MCF 10A (cell line): ENCODE measurements at regions not wholly inside any gene's neighbourhood (a gene's known extent, or its start where the extent isn't known, plus 50 kb on each side); places are given as distances from the start of the nearest gene placed in this dataset.
A peak's percentile ranks its signal among the peaks of the same experiment; 100 is the strongest.
"Not testable (repeated sequence)": the region's sequence is repeated elsewhere in the genome, so short reads cannot be mapped to it uniquely, and the experiment has no call there.

ENCODE experiments used
- BruUV-seq: library from RNA; stranded (reverse); fragments of 400-500 nt; replicated peaks from 2 replicates; lab custom pipeline; 2021; lab: Mats Ljungman, UMichigan
- CTCF ChIA-PET: fragments of 300-600 bp; sonication (Branson Sonifier 250); formaldehyde crosslinking; extraction: SDS; loops from one replicate; lab custom pipeline; 2021; ENCODE audit warnings: antibody characterized with exemption, inconsistent platforms; lab: Yijun Ruan, JAX
- POLR2A ChIA-PET: fragments of 300-600, 350-650 bp; sonication (Branson Sonifier 250); formaldehyde crosslinking; extraction: SDS; loops from one replicate; lab custom pipeline; 2020; ENCODE audit warnings: antibody characterized with exemption, inconsistent platforms; lab: Yijun Ruan, JAX
- DNase-seq: peaks from one replicate; pipeline ENCODE4 v3.0.0-alpha.2; 2018; ENCODE audit not compliant: unreplicated experiment
- H3K27ac Mint-ChIP-seq: one replicate; pipeline ENCODE4 v1.8.0; 2022; ENCODE audit warnings: mild to moderate bottlenecking, low read depth, mixed read lengths; ENCODE audit not compliant: unreplicated experiment
- H3K27me3 Mint-ChIP-seq: one replicate; pipeline ENCODE4 v1.8.0; 2022; ENCODE audit warnings: mixed read lengths; ENCODE audit not compliant: insufficient read depth, unreplicated experiment
- H3K36me3 Mint-ChIP-seq: one replicate; pipeline ENCODE4 v1.8.0; 2022; ENCODE audit warnings: mild to moderate bottlenecking, moderate library complexity, mixed read lengths; ENCODE audit not compliant: insufficient read depth, unreplicated experiment
- H3K4me1 Mint-ChIP-seq: one replicate; pipeline ENCODE4 v1.8.0; 2022; ENCODE audit warnings: mixed read lengths; ENCODE audit not compliant: insufficient read depth, unreplicated experiment
- H3K4me3 Mint-ChIP-seq: one replicate; pipeline ENCODE4 v1.8.0; 2022; ENCODE audit warnings: mild to moderate bottlenecking, moderate library complexity, mixed read lengths; ENCODE audit not compliant: unreplicated experiment
- H3K9me3 Mint-ChIP-seq: one replicate; pipeline ENCODE4 v1.8.0; 2022; ENCODE audit warnings: mixed read lengths; ENCODE audit not compliant: unreplicated experiment
- CTCF ChIP-seq: fragments of 200-600 bp; IDR thresholded peaks from one replicate; pipeline ENCODE4 v1.8.0; 2022; ENCODE audit warnings: antibody characterized with exemption, mild to moderate bottlenecking; ENCODE audit not compliant: unreplicated experiment
- intact Hi-C: fragments of 100-400 bp; cut with micrococcal nuclease; formaldehyde crosslinking; loops from 2 replicates; pipeline ENCODE4 v1.14.1; 2022

DNA sequence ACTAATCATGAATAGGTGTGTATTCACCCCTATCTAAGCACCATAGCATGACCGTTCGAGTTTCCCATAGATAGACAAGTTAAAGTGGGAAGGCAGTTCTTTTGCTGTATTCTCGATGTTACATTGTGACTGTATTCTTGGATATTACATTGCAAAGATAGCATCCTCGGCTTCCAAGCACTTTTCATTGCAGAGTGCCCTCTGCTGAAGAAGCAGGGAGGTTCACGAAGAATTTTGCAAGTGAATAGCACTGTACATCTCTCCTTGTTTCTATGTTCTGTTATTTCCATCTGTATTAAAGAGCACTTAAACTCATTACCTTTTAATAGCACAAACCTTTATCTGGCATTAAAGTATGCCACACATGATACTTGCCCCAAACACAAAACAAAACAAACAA, 426.7 kb upstream of the ARX start:
- ChIA-PET CTCF (interaction anchor here (1.0 to 2.1 kb wide), 5 partner anchors 10 to 603 kb away, joined by 3 to 10 read pairs (median 4); no protein-coding TSS in a partner anchor), POLR2A (no interaction called here)
- intact Hi-C loops, result loop anchor here (1.0 to 10.0 kb wide), 5 partner anchors 98 to 688 kb away; no protein-coding TSS in a partner anchor
- no peak overlapping the region for H3K4me3 Mint-ChIP-seq
- H3K36me3 Mint-ChIP-seq, result no peaks in the 10 kb centered on the region
- DNase-seq, result peak; percentile 16
- H3K27ac Mint-ChIP-seq, result no peak overlapping the region
- H3K9me3 Mint-ChIP-seq, result no peaks in the 10 kb centered on the region
- TF ChIP-seq CTCF, result no peak
- BruUV-seq, result no TSS peak
- H3K4me1 Mint-ChIP-seq, result no peaks in the 10 kb centered on the region
- H3K27me3 Mint-ChIP-seq, result no peaks in the 10 kb centered on the region

DNA sequence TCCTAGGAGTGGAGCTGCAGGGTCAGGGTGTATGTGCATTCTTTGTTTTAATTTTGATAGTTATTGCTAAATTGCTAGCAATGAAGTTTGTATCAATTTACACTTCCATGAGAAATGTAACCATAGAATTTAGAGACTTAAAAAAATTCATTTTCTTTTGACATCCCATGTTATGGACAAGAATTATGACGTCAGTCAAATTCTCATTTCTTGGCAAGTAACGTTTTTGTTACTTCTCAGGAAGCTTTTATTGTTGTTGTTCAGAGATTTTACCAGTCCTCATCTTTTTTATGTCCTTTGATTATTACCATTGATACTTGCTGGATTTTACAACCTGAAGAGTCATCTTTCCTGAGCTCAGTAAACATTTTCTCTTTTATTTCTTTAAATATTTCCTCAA, 417.5 kb upstream of the ARX start:
- Mint-ChIP-seq H3K27ac (no peak overlapping the region), H3K9me3 (no peaks in the 10 kb centered on the region), H3K27me3 (no peaks in the 10 kb centered on the region), H3K4me1 (no peaks in the 10 kb centered on the region), H3K4me3 (no peak overlapping the region), H3K36me3 (no peaks in the 10 kb centered on the region)
- no peak for TF ChIP-seq CTCF
- intact Hi-C loops, result no loop called here
- CTCF ChIA-PET, result interaction anchor here (1.6 kb wide), 1 partner anchor 9 kb away, joined by 4 read pairs; no protein-coding TSS in a partner anchor
- POLR2A ChIA-PET, result no interaction called here
- DNase-seq, result no peak
- no TSS peak for BruUV-seq

DNA sequence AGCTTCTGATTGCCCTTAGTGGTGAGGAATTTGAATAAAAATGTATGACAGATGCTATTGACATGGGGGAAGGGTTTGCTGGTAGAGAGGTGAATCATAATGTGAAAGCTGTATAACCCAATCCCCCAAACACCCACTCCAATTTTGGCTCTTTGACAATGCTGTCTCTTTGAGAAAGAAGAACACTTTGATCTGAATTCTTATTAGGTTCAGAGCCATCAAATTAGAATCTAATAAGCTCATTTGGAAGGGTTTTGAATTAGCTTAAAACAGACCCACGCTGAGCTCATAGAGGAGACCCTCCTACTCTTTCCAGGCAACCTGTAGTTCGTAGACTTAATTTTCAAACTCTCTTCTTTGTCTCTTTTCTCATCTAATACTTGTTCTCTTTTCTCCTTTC, 416.6 kb upstream of the ARX start:
- no TSS peak for BruUV-seq
- Mint-ChIP-seq H3K4me3 (no peak overlapping the region), H3K4me1 (no peaks in the 10 kb centered on the region), H3K27me3 (no peaks in the 10 kb centered on the region), H3K36me3 (peaks cover 4% of the 10 kb centered on the region), H3K9me3 (no peaks in the 10 kb centered on the region), H3K27ac (no peak overlapping the region)
- ChIA-PET CTCF (interaction anchor here (1.6 kb wide), 1 partner anchor 9 kb away, joined by 4 read pairs; no protein-coding TSS in a partner anchor), POLR2A (no interaction called here)
- intact Hi-C loops, result no loop called here
- DNase-seq, result no peak
- no peak for TF ChIP-seq CTCF

- ChIA-PET POLR2A (no interaction called here), CTCF (no interaction called here)
- Mint-ChIP-seq H3K4me1 (no peaks in the 10 kb centered on the region), H3K4me3 (no peak overlapping the region), H3K27me3 (no peaks in the 10 kb centered on the region), H3K27ac (no peak overlapping the region), H3K36me3 (peaks cover 4% of the 10 kb centered on the region), H3K9me3 (peaks cover 19% of the 10 kb centered on the region)
- peak; percentile 1 for DNase-seq
- no peak for TF ChIP-seq CTCF
- intact Hi-C loops, result no loop called here
- BruUV-seq, result no TSS peak
Observed at GRCh38 chrX:25427873-25428555, 412.2 kb upstream of the ARX start.

DNA sequence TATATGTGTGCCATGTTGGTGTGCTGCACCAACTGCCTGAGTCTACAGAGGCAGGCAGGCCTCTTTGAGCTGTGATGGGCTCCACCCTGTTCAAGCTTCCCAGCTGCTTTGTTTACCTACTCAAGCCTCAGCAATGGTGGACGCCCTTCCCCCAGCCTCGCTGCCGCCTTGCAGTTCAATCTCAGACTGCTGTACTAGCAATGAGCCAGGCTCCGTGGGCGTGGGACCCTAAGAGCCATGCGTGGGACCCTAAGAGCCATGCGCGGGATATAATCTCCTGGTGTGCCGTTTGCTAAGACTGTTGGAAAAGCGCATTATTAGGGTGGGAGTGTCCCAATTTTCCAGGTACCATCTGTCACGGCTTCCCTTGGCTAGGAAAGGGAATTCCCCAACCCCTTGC, 388.4 kb upstream of the ARX start:
- H3K9me3 Mint-ChIP-seq, H3K36me3 Mint-ChIP-seq, CTCF ChIA-PET: not testable (repeated sequence)

More for the DNA sequence above, 388.4 kb upstream of the ARX start:
- POLR2A ChIA-PET, BruUV-seq, H3K4me1 Mint-ChIP-seq, H3K27me3 Mint-ChIP-seq, H3K4me3 Mint-ChIP-seq, DNase-seq, H3K27ac Mint-ChIP-seq, intact Hi-C loops: not testable (repeated sequence)
